HEK293 (cell line): ENCODE measurements at regions not wholly inside any gene's neighbourhood (a gene's known extent, or its start where the extent isn't known, plus 50 kb on each side); places are given as distances from the start of the nearest gene placed in this dataset.
A peak's percentile ranks its signal among the peaks of the same experiment; 100 is the strongest.

ENCODE experiments used
- CTCF ChIA-PET: fragments of 350-600 bp; formaldehyde crosslinking; extraction: SDS; loops from one replicate; lab custom pipeline; 2021; ENCODE audit warnings: antibody characterized with exemption; lab: Yijun Ruan, JAX
- POLR2A ChIA-PET: fragments of 300-600 bp; formaldehyde crosslinking; extraction: SDS; loops from one replicate; lab custom pipeline; 2020; ENCODE audit warnings: antibody characterized with exemption, inconsistent platforms; lab: Yijun Ruan, JAX
- H3K27ac ChIP-seq: fragments of 200-500 bp; sonication (Bioruptor generic); 2 replicates; pipeline ENCODE4 v1.5.1; 2014; ENCODE audit warnings: low read depth, low read length, control low read depth, inconsistent platforms; ENCODE audit errors: extremely low read depth
- H3K36me3 ChIP-seq, 2 experiments: fragments of 200-500 bp in 1 of 2; sonication (Bioruptor generic) in 1 of 2; 1 replicate in 1 of 2; 2 replicates in 1 of 2; pipeline ENCODE4 v1.5.1; 2014 to 2017; ENCODE audit warnings: inconsistent platforms in 2 of 2, low read length in 2 of 2; ENCODE audit not compliant: control insufficient read depth in 2 of 2, insufficient read depth in 1 of 2
- H3K4me1 ChIP-seq: fragments of 200-500 bp; sonication (Bioruptor generic); 2 replicates; pipeline ENCODE4 v1.5.1; 2014; ENCODE audit warnings: mild to moderate bottlenecking, low read length, inconsistent platforms; ENCODE audit not compliant: control insufficient read depth, insufficient read depth
- H3K4me3 ChIP-seq: 2 replicates; pipeline ENCODE4 v1.5.1; 2011; ENCODE audit warnings: low read depth, mild to moderate bottlenecking, control low read depth, low read length, moderate library complexity
- H3K9me3 ChIP-seq: fragments of 200-500 bp; sonication (Bioruptor generic); 2 replicates; pipeline ENCODE4 v1.5.1; 2014; ENCODE audit warnings: low read depth, low read length, inconsistent platforms; ENCODE audit not compliant: control insufficient read depth, insufficient read depth
- ELK4 ChIP-seq: IDR thresholded peaks from 2 replicates; pipeline ENCODE4 v1.6.1; 2011; ENCODE audit warnings: mild to moderate bottlenecking, low read depth, low read length, borderline replicate concordance
- FEZF1 ChIP-seq: fragments of 450-650 bp; formaldehyde crosslinking; IDR thresholded peaks from 2 replicates; pipeline ENCODE4 v1.5.1; 2016; ENCODE audit warnings: missing biosample characterization, missing genetic modification characterization
- GFI1B ChIP-seq: fragments of 450-650 bp; formaldehyde crosslinking; IDR thresholded peaks from 2 replicates; pipeline ENCODE4 v1.5.1; 2016; ENCODE audit warnings: missing biosample characterization, missing genetic modification characterization
- GLIS2 ChIP-seq: fragments of 450-650 bp; formaldehyde crosslinking; IDR thresholded peaks from 2 replicates; pipeline ENCODE4 v1.5.1; 2016; ENCODE audit warnings: missing biosample characterization, missing genetic modification characterization
- HOXD13 ChIP-seq: sonication (generic); formaldehyde crosslinking; IDR thresholded peaks from 2 replicates; pipeline ENCODE4 v1.8.0; 2022; ENCODE audit warnings: missing genetic modification reagents, borderline replicate concordance
- REPIN1 ChIP-seq: fragments of 450-650 bp; formaldehyde crosslinking; IDR thresholded peaks from 2 replicates; pipeline ENCODE4 v1.5.1; 2017; ENCODE audit warnings: missing biosample characterization, missing genetic modification characterization, low read depth
- SCRT2 ChIP-seq: fragments of 450-650 bp; formaldehyde crosslinking; IDR thresholded peaks from 2 replicates; pipeline ENCODE4 v1.5.1; 2016; ENCODE audit warnings: missing biosample characterization, missing genetic modification characterization
- SP2 ChIP-seq: fragments of 450-650 bp; formaldehyde crosslinking; IDR thresholded peaks from 2 replicates; pipeline ENCODE4 v1.5.1; 2016; ENCODE audit warnings: missing biosample characterization, missing genetic modification characterization
- SP7 ChIP-seq: fragments of 450-650 bp; formaldehyde crosslinking; IDR thresholded peaks from 2 replicates; pipeline ENCODE4 v1.5.1; 2016; ENCODE audit warnings: missing biosample characterization, missing genetic modification characterization
- YY1 ChIP-seq: fragments of 450-650 bp; formaldehyde crosslinking; IDR thresholded peaks from 2 replicates; pipeline ENCODE4 v1.5.1; 2018; ENCODE audit warnings: missing biosample characterization, missing genetic modification characterization
- ZBTB21 ChIP-seq: fragments of 450-650 bp; formaldehyde crosslinking; IDR thresholded peaks from 2 replicates; pipeline ENCODE4 v1.5.1; 2017; ENCODE audit warnings: missing biosample characterization, missing genetic modification characterization
- ZBTB7A ChIP-seq: fragments of 450-650 bp; formaldehyde crosslinking; IDR thresholded peaks from 2 replicates; pipeline ENCODE4 v1.5.1; 2016; ENCODE audit warnings: low read depth, missing biosample characterization, missing genetic modification characterization
- ZIC2 ChIP-seq: fragments of 450-650 bp; formaldehyde crosslinking; IDR thresholded peaks from 2 replicates; pipeline ENCODE4 v1.5.1; 2016; ENCODE audit warnings: missing biosample characterization, missing genetic modification characterization
- ZNF112 ChIP-seq: fragments of 450-650 bp; formaldehyde crosslinking; IDR thresholded peaks from 2 replicates; pipeline ENCODE4 v1.5.0; 2017; ENCODE audit warnings: missing biosample characterization, missing genetic modification characterization
- ZNF155 ChIP-seq: fragments of 450-650 bp; formaldehyde crosslinking; IDR thresholded peaks from 2 replicates; pipeline ENCODE4 v1.5.1; 2016; ENCODE audit warnings: missing biosample characterization, missing genetic modification characterization
- ZNF184 ChIP-seq: fragments of 450-650 bp; IDR thresholded peaks from 2 replicates; pipeline ENCODE4 v1.5.1; 2018; ENCODE audit warnings: missing biosample characterization, mild to moderate bottlenecking, missing genetic modification characterization
- ZNF248 ChIP-seq: fragments of 450-650 bp; formaldehyde crosslinking; IDR thresholded peaks from 2 replicates; pipeline ENCODE4 v1.5.1; 2017; ENCODE audit warnings: missing biosample characterization, missing genetic modification characterization
- ZNF292 ChIP-seq: fragments of 450-650 bp; formaldehyde crosslinking; IDR thresholded peaks from 2 replicates; pipeline ENCODE4 v1.5.1; 2016; ENCODE audit warnings: low read depth, missing biosample characterization, missing genetic modification characterization, borderline replicate concordance
- ZNF341 ChIP-seq: fragments of 450-650 bp; formaldehyde crosslinking; IDR thresholded peaks from 2 replicates; pipeline ENCODE4; 2016; ENCODE audit warnings: low read depth, missing biosample characterization, missing genetic modification characterization
- ZNF548 ChIP-seq: fragments of 450-650 bp; formaldehyde crosslinking; IDR thresholded peaks from 2 replicates; pipeline ENCODE4 v1.5.1; 2016; ENCODE audit warnings: missing biosample characterization, missing genetic modification characterization
- ZNF560 ChIP-seq: fragments of 450-650 bp; formaldehyde crosslinking; IDR thresholded peaks from 2 replicates; pipeline ENCODE4 v1.5.1; 2017; ENCODE audit warnings: missing biosample characterization, missing genetic modification characterization, borderline replicate concordance
- ZNF600 ChIP-seq: fragments of 450-650 bp; formaldehyde crosslinking; IDR thresholded peaks from 2 replicates; pipeline ENCODE4 v1.5.1; 2016; ENCODE audit warnings: missing biosample characterization, missing genetic modification characterization
- ZNF624 ChIP-seq: fragments of 450-650 bp; formaldehyde crosslinking; IDR thresholded peaks from 2 replicates; pipeline ENCODE4 v1.5.1; 2017; ENCODE audit warnings: missing biosample characterization, missing genetic modification characterization
- ZNF629 ChIP-seq: fragments of 450-650 bp; formaldehyde crosslinking; IDR thresholded peaks from 2 replicates; pipeline ENCODE4 v1.5.1; 2017; ENCODE audit warnings: missing biosample characterization, missing genetic modification characterization
- ZNF747 ChIP-seq: fragments of 450-650 bp; formaldehyde crosslinking; IDR thresholded peaks from 2 replicates; pipeline ENCODE4 v1.5.1; 2016; ENCODE audit warnings: missing biosample characterization, missing genetic modification characterization
- TF ChIP-seq, protein P1 (sequence below): fragments of 450-650 bp; formaldehyde crosslinking; IDR thresholded peaks from 2 replicates; pipeline ENCODE4 v1.5.1; 2017; ENCODE audit warnings: missing biosample characterization, missing genetic modification characterization
- TF ChIP-seq, protein P2 (sequence below): fragments of 450-650 bp; formaldehyde crosslinking; IDR thresholded peaks from 2 replicates; pipeline ENCODE4 v1.5.1; 2017; ENCODE audit warnings: missing biosample characterization, missing genetic modification characterization
- TF ChIP-seq, protein P3 (sequence below): fragments of 450-650 bp; formaldehyde crosslinking; IDR thresholded peaks from 2 replicates; pipeline ENCODE4 v1.5.1; 2016; ENCODE audit warnings: missing biosample characterization, missing genetic modification characterization
- TF ChIP-seq, protein P4 (sequence below): fragments of 450-650 bp; formaldehyde crosslinking; IDR thresholded peaks from 2 replicates; pipeline ENCODE4 v1.5.1; 2016; ENCODE audit warnings: missing biosample characterization, missing genetic modification characterization

DNA sequence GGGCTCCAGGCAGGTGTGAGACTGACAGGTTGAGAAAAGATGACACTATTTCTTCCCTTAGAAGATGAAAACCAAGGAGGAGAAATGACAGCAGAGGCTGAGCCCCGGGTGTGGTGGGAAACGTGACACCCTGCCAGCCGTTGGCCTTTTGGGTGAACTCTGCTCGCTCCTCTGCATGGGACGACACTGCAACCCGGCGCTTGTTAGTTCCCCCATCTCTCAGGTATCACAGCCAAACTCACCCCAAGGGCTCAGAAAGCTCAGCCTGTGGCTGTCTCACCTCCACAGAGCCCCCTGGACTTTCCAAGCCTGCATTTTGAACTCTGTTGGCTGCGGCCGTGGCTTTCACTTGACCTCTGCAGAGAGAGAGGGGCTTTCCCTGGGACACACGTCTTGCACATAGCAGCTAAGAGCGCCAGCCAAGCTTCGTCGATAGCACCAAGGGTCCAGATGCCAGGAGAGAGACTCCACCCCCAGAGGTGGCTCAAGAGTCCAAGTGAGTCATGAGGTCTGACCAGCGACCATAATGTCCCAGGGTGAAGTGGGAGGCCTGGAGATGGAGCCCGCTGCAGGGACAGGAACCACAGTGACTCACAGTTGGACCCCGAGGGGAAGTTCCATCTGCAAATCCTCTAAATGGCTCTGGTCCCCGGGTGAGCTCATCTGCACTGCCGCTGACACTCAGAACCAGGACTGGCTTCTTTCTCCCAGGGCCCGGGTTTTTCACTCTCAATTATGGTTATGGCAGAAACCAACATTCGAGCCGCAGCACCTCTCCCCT is 301.9 kb downstream of the SOX9 start (continued):
- no peak for TF ChIP-seq ZNF560
- no peak for TF ChIP-seq ZNF248 (tag by site-specific recombination)
- TF ChIP-seq SCRT2 (tag by site-specific recombination), result no peak
- TF ChIP-seq SP2, result peak; percentile 13; the same call in 1 of the 2 replicates
- TF ChIP-seq, protein P1, sequence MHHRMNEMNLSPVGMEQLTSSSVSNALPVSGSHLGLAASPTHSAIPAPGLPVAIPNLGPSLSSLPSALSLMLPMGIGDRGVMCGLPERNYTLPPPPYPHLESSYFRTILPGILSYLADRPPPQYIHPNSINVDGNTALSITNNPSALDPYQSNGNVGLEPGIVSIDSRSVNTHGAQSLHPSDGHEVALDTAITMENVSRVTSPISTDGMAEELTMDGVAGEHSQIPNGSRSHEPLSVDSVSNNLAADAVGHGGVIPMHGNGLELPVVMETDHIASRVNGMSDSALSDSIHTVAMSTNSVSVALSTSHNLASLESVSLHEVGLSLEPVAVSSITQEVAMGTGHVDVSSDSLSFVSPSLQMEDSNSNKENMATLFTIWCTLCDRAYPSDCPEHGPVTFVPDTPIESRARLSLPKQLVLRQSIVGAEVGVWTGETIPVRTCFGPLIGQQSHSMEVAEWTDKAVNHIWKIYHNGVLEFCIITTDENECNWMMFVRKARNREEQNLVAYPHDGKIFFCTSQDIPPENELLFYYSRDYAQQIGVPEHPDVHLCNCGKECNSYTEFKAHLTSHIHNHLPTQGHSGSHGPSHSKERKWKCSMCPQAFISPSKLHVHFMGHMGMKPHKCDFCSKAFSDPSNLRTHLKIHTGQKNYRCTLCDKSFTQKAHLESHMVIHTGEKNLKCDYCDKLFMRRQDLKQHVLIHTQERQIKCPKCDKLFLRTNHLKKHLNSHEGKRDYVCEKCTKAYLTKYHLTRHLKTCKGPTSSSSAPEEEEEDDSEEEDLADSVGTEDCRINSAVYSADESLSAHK (tag by site-specific recombination), result no peak
- peak; percentile 84 for TF ChIP-seq ZIC2
- no peak for TF ChIP-seq ZNF747 (tag by site-specific recombination)
- 0 out of 2 replicates have a peak, but pooled peaks have one; percentile 14 for TF ChIP-seq FEZF1 (tag by site-specific recombination)
- TF ChIP-seq ZNF292 (tag by site-specific recombination), result no peak
- no peak for TF ChIP-seq ELK4
- TF ChIP-seq, protein P2, sequence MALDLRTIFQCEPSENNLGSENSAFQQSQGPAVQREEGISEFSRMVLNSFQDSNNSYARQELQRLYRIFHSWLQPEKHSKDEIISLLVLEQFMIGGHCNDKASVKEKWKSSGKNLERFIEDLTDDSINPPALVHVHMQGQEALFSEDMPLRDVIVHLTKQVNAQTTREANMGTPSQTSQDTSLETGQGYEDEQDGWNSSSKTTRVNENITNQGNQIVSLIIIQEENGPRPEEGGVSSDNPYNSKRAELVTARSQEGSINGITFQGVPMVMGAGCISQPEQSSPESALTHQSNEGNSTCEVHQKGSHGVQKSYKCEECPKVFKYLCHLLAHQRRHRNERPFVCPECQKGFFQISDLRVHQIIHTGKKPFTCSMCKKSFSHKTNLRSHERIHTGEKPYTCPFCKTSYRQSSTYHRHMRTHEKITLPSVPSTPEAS, result no peak
- peak; percentile 59; the same call in 1 of the 2 replicates for TF ChIP-seq GLIS2 (tag by site-specific recombination)
- TF ChIP-seq ZNF624 (tag by site-specific recombination), result no peak

DNA sequence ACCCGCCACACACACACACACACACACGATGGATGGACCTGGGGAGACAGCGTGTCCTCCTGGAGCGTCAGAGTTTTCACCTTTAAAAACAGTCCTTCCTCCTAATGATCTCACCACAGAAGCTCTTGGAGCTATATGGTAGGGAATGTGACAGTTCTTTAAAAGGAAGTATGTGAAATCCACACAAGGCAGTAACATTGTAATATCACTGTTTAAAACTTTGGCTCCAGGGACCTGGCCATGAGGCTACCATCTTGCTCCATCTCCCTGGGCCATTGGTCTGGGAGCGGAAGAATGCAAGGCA is 302.4 kb downstream of the SOX9 start:
- no peak overlapping the region; the same call in 1 of the 2 replicates for H3K27ac ChIP-seq
- H3K4me1 ChIP-seq, result peaks cover 19% of the 10 kb centered on the region; the same call in 1 of the 2 replicates
- H3K9me3 ChIP-seq, result no peaks in the 10 kb centered on the region; the same call in none of the 2 replicates
- no peak overlapping the region for H3K4me3 ChIP-seq
- no peaks in the 10 kb centered on the region for H3K36me3 ChIP-seq
- CTCF ChIA-PET, result interaction anchor here (0.6 to 1.3 kb wide), 4 partner anchors 12 to 216 kb away, joined by 3 to 7 read pairs (median 4); no protein-coding TSS in a partner anchor
- POLR2A ChIA-PET, result interaction anchor here (0.6 to 1.8 kb wide), 3 partner anchors 9 to 302 kb away, joined by 4 to 7 read pairs (median 7); partner anchors contain the start of gene SOX9
- no peak for TF ChIP-seq ZNF112 (tag by site-specific recombination)
- TF ChIP-seq ZNF548 (tag by site-specific recombination), result no peak
- TF ChIP-seq SP7, result 0 out of 2 replicates have a peak, but pooled peaks have one; percentile 21
- TF ChIP-seq HOXD13, result 0 out of 2 replicates have a peak, but pooled peaks have one; percentile 33
- no peak for TF ChIP-seq ZNF341 (tag by site-specific recombination)
- peak; percentile 34; the same call in 1 of the 2 replicates for TF ChIP-seq ZNF600 (tag by site-specific recombination)
- TF ChIP-seq ZBTB21, result no peak
- TF ChIP-seq, protein P3, sequence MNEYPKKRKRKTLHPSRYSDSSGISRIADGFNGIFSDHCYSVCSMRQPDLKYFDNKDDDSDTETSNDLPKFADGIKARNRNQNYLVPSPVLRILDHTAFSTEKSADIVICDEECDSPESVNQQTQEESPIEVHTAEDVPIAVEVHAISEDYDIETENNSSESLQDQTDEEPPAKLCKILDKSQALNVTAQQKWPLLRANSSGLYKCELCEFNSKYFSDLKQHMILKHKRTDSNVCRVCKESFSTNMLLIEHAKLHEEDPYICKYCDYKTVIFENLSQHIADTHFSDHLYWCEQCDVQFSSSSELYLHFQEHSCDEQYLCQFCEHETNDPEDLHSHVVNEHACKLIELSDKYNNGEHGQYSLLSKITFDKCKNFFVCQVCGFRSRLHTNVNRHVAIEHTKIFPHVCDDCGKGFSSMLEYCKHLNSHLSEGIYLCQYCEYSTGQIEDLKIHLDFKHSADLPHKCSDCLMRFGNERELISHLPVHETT (tag by site-specific recombination), result 0 out of 2 replicates have a peak, but pooled peaks have one; percentile 3
- no peak for TF ChIP-seq ZNF155 (tag by site-specific recombination)
- TF ChIP-seq YY1 (tag by site-specific recombination), result no peak
- TF ChIP-seq ZBTB7A, result no peak
- no peak for TF ChIP-seq GFI1B (tag by site-specific recombination)
- TF ChIP-seq ZNF629 (tag by site-specific recombination), result 0 out of 2 replicates have a peak, but pooled peaks have one; percentile 3
- TF ChIP-seq, protein P4, sequence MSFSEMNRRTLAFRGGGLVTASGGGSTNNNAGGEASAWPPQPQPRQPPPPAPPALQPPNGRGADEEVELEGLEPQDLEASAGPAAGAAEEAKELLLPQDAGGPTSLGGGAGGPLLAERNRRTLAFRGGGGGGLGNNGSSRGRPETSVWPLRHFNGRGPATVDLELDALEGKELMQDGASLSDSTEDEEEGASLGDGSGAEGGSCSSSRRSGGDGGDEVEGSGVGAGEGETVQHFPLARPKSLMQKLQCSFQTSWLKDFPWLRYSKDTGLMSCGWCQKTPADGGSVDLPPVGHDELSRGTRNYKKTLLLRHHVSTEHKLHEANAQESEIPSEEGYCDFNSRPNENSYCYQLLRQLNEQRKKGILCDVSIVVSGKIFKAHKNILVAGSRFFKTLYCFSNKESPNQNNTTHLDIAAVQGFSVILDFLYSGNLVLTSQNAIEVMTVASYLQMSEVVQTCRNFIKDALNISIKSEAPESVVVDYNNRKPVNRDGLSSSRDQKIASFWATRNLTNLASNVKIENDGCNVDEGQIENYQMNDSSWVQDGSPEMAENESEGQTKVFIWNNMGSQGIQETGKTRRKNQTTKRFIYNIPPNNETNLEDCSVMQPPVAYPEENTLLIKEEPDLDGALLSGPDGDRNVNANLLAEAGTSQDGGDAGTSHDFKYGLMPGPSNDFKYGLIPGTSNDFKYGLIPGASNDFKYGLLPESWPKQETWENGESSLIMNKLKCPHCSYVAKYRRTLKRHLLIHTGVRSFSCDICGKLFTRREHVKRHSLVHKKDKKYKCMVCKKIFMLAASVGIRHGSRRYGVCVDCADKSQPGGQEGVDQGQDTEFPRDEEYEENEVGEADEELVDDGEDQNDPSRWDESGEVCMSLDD, result no peak
- TF ChIP-seq REPIN1 (tag by site-specific recombination), result no peak
- TF ChIP-seq ZNF184, result no peak
